Chondrocyte (in vitro differentiated cells): ENCODE measurements at regions not wholly inside any gene's neighbourhood (a gene's known extent, or its start where the extent isn't known, plus 50 kb on each side); places are given as distances from the start of the nearest gene placed in this dataset.

ENCODE experiments used
- DNase-seq: peaks from one replicate; pipeline ENCODE4 v3.0.0; 2021; ENCODE audit warnings: mixed read lengths, low spot score
- H3K27ac Mint-ChIP-seq: one replicate; pipeline ENCODE4 v1.8.0; 2021; ENCODE audit warnings: mild to moderate bottlenecking, moderate library complexity, mixed read lengths; ENCODE audit not compliant: unreplicated experiment
- H3K27me3 Mint-ChIP-seq: 2 replicates; pipeline ENCODE4 v1.8.0; 2021; ENCODE audit warnings: low read depth, mixed read lengths
- H3K36me3 Mint-ChIP-seq: 2 replicates; pipeline ENCODE4 v1.8.0; 2021; ENCODE audit warnings: low read depth, mixed read lengths
- H3K4me1 Mint-ChIP-seq: 2 replicates; pipeline ENCODE4 v1.8.0; 2021; ENCODE audit warnings: low read depth, mild to moderate bottlenecking, mixed read lengths
- H3K4me3 Mint-ChIP-seq: one replicate; pipeline ENCODE4 v1.8.0; 2021; ENCODE audit warnings: mild to moderate bottlenecking, moderate library complexity, mixed read lengths; ENCODE audit not compliant: unreplicated experiment
- H3K9me3 Mint-ChIP-seq: 2 replicates; pipeline ENCODE4 v1.8.0; 2021; ENCODE audit warnings: low read depth, mixed read lengths
- TF ChIP-seq, protein P1 (sequence below): fragments of 200-600 bp; sonication (generic); IDR thresholded peaks from 2 replicates; pipeline ENCODE4 v1.5.0; 2021; ENCODE audit warnings: antibody characterized with exemption, mild to moderate bottlenecking, moderate library complexity

DNA sequence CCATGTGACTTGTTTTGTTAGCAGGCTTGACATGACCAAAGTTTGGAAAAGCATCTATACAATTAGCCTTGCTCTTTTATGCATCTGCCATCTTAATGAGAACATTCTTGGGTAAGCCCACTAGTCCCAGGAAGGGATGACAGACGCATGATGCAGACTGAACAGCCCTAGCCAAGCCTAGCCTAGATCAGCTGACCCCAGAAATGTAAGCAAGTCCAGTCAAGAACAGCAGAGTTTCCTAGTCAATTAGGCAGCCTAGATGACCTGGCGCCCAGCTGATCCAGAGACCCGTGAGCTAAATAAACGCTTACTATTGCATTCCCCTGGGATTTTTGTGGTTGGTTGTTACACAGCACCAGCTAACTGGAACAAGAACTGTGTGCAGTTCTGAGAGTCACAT is 457.9 kb downstream of the BCOR start:
- Mint-ChIP-seq H3K27me3 (peaks cover 4% of the 10 kb centered on the region), H3K4me1 (peaks cover 11% of the 10 kb centered on the region), H3K9me3 (peaks cover 21% of the 10 kb centered on the region), H3K4me3 (no peak overlapping the region), H3K27ac (no peak overlapping the region), H3K36me3 (no peaks in the 10 kb centered on the region)
- TF ChIP-seq, protein P1, sequence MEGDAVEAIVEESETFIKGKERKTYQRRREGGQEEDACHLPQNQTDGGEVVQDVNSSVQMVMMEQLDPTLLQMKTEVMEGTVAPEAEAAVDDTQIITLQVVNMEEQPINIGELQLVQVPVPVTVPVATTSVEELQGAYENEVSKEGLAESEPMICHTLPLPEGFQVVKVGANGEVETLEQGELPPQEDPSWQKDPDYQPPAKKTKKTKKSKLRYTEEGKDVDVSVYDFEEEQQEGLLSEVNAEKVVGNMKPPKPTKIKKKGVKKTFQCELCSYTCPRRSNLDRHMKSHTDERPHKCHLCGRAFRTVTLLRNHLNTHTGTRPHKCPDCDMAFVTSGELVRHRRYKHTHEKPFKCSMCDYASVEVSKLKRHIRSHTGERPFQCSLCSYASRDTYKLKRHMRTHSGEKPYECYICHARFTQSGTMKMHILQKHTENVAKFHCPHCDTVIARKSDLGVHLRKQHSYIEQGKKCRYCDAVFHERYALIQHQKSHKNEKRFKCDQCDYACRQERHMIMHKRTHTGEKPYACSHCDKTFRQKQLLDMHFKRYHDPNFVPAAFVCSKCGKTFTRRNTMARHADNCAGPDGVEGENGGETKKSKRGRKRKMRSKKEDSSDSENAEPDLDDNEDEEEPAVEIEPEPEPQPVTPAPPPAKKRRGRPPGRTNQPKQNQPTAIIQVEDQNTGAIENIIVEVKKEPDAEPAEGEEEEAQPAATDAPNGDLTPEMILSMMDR: no peak
- DNase-seq: no peak

DNA sequence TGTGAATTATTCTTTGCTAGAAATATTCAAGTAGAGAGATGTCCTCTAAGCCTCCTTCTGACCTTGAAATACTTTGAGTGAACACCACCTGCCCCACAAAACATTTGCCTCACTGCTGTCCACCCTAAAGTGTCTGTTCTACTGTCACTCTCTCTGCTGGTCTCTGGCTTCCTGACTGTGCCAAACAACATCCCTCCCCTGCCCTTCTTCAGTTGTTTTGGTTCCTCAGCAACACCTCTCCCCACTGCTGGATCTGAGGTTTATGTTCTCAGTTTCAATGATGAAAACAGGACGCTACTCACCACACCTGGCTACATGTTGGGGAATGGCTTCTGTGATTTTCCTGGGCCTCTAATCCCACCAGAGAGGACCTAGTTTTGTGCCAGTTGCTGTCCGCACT is 456.9 kb downstream of the BCOR start:
- peaks cover 19% of the 10 kb centered on the region for H3K4me1 Mint-ChIP-seq
- peaks cover 4% of the 10 kb centered on the region for H3K27me3 Mint-ChIP-seq
- no peak overlapping the region for H3K4me3 Mint-ChIP-seq
- TF ChIP-seq, protein P1: no peak
- H3K36me3 Mint-ChIP-seq: no peaks in the 10 kb centered on the region
- DNase-seq: no peak
- no peak overlapping the region for H3K27ac Mint-ChIP-seq
- H3K9me3 Mint-ChIP-seq: peaks cover 25% of the 10 kb centered on the region

DNA sequence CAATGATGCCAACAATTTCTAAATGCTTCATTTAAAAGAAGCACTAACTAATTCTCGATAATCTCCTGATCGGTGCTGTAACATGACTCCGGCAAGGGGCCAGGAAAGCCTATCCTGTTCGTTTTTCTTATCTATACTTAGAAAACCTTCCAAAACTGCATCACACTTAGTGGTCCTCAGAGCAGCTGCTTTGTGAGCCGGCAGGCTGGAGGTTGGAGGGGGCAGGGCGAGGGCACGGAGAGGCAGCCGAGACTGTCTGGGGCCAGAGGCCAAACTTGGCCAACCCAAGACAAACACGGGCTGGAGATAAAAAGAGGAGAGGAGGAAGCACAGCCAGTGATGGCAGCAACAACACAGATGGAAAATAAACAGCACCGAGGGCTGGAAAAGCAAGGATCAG is 455.7 kb downstream of the BCOR start:
- TF ChIP-seq, protein P1: no peak
- H3K9me3 Mint-ChIP-seq: peaks cover 22% of the 10 kb centered on the region
- DNase-seq: no peak
- peaks cover 19% of the 10 kb centered on the region for H3K4me1 Mint-ChIP-seq
- H3K36me3 Mint-ChIP-seq: no peaks in the 10 kb centered on the region
- H3K4me3 Mint-ChIP-seq: peak overlapping the region; percentile 19
- peaks cover 4% of the 10 kb centered on the region for H3K27me3 Mint-ChIP-seq
- H3K27ac Mint-ChIP-seq: no peak overlapping the region

DNA sequence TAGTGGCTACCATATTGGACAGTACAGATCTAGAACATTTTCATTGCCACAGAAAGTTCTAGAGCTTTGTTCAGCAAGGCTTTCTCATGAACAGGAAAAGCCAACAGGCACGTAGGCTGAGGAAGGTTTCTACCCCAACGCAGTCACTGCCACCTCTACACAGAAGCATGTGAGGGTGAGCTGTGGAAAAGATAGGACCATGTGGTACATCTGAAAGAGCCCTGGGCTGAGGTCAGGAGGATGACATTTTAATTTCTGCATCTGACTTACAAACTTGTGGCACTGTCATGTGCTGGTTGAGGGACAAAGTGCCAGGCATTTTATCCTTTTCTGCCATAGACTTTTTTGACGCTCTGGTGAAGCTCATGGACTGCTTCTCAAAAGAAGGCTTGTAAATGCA is 454.2 kb downstream of the BCOR start:
- Mint-ChIP-seq H3K9me3 (peaks cover 17% of the 10 kb centered on the region), H3K4me3 (no peak overlapping the region), H3K36me3 (no peaks in the 10 kb centered on the region), H3K27me3 (peaks cover 4% of the 10 kb centered on the region), H3K4me1 (peaks cover 21% of the 10 kb centered on the region), H3K27ac (no peak overlapping the region)
- TF ChIP-seq, protein P1: no peak
- no peak for DNase-seq

DNA sequence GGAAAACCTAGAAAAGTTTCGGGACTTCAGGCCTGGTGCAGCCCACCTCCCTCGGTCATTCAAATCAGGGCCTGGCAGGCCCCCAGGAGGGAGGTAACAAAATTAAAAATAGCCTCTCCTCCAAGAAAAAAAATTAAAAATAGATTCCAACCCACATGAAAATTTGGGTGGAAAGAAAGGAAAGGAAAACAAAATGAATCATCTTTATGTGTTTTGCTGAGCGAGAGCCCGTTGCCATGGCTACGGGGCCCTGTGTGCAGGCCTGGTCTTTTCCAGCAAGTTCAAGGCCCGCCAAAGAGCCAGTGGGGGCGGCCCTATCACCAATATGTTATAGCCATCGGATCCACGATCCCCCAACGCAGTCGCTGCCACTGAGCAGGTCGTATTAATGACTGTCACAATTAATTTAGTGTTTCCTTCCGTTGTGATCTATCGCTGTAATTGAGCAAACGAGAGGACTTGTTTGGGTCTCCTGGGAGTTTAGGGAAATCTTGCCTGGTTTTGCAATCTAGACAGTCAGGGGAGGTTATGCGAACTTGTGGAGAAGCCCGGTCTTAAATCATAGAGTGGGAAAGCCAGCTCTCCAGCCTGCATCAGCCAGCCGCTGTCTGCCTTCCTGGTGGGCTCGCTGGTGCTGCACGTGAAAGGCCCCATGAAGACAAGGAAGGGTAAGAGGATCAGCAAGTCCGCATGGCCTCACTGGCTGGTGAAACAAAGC is 452.4 kb downstream of the BCOR start:
- DNase-seq: no peak
- H3K36me3 Mint-ChIP-seq: no peaks in the 10 kb centered on the region
- TF ChIP-seq, protein P1: no peak
- H3K27me3 Mint-ChIP-seq: peaks cover 4% of the 10 kb centered on the region
- no peak overlapping the region for H3K4me3 Mint-ChIP-seq
- H3K4me1 Mint-ChIP-seq: peaks cover 22% of the 10 kb centered on the region
- H3K27ac Mint-ChIP-seq: no peak overlapping the region
- H3K9me3 Mint-ChIP-seq: peaks cover 15% of the 10 kb centered on the region
